HEK293T (cell line): ENCODE measurements at regions not wholly inside any gene's neighbourhood (a gene's known extent, or its start where the extent isn't known, plus 50 kb on each side); places are given as distances from the start of the nearest gene placed in this dataset.

Source experiments
- ARNT ChIP-seq: fragments of 450-650 bp; IDR thresholded peaks from 2 replicates; pipeline ENCODE4 v1.6.1; 2017; ENCODE audit warnings: mild to moderate bottlenecking
- BHLHE40 ChIP-seq: fragments of 450-650 bp; IDR thresholded peaks from 2 replicates; pipeline ENCODE4 v1.6.1; 2016; ENCODE audit warnings: mild to moderate bottlenecking, moderate library complexity, borderline replicate concordance
- FOXK2 ChIP-seq: fragments of 450-650 bp; IDR thresholded peaks from 2 replicates; pipeline ENCODE4 v1.6.1; 2016; ENCODE audit warnings: mild to moderate bottlenecking
- FOXM1 ChIP-seq: fragments of 450-650 bp; IDR thresholded peaks from 2 replicates; pipeline ENCODE4 v1.6.1; 2017; ENCODE audit warnings: mild to moderate bottlenecking, borderline replicate concordance
- PKNOX1 ChIP-seq: fragments of 450-650 bp; IDR thresholded peaks from 2 replicates; pipeline ENCODE4 v1.6.1; 2016
- SP1 ChIP-seq: fragments of 450-650 bp; IDR thresholded peaks from 2 replicates; pipeline ENCODE4 v1.6.1; 2017
- TARDBP ChIP-seq: fragments of 450-650 bp; IDR thresholded peaks from 2 replicates; pipeline ENCODE4 v1.6.1; 2016

GRCh38 chr1:10856176-10856683, 59.8 kb upstream of the CASZ1 start:
- TF ChIP-seq FOXM1: no peak
- no peak for TF ChIP-seq FOXK2
- TF ChIP-seq TARDBP: no peak
- no peak for TF ChIP-seq SP1
- TF ChIP-seq ARNT: no peak
- TF ChIP-seq PKNOX1: no peak
- no peak for TF ChIP-seq BHLHE40
